OCI-LY1 (cell line): ENCODE measurements at regions not wholly inside any gene's neighbourhood (a gene's known extent, or its start where the extent isn't known, plus 50 kb on each side); places are given as distances from the start of the nearest gene placed in this dataset.
"Not testable (repeated sequence)": the region's sequence is repeated elsewhere in the genome, so short reads cannot be mapped to it uniquely, and the experiment has no call there.

Experiments used
- H2AFZ ChIP-seq: fragments of 200-600 bp; sonication (generic), shearing (Covaris generic); 2 replicates; pipeline ENCODE4 v1.6.0; 2014; ENCODE audit warnings: antibody characterized with exemption, mild to moderate bottlenecking, low read length
- H3F3A ChIP-seq: fragments of 200-600 bp; sonication (generic), shearing (Covaris generic); 2 replicates; pipeline ENCODE4 v1.6.0; 2014; ENCODE audit warnings: mild to moderate bottlenecking, antibody characterized with exemption, low read length, moderate library complexity; ENCODE audit not compliant: insufficient read depth
- H3K27ac ChIP-seq: fragments of 200-600 bp; sonication (generic); 2 replicates; pipeline ENCODE4 v1.5.1; 2014; ENCODE audit warnings: low read length, mixed run types, mild to moderate bottlenecking, low read depth; ENCODE audit not compliant: poor library complexity, severe bottlenecking
- H3K27me3 ChIP-seq: fragments of 200-600 bp; sonication (generic); 2 replicates; pipeline ENCODE4 v1.6.0; 2014; ENCODE audit warnings: antibody characterized with exemption, mild to moderate bottlenecking, low read length, moderate library complexity; ENCODE audit not compliant: insufficient read depth
- H3K36me3 ChIP-seq: fragments of 200-600 bp; sonication (generic); 2 replicates; pipeline ENCODE4 v1.6.1; 2014; ENCODE audit warnings: mild to moderate bottlenecking, antibody characterized with exemption, low read length, moderate library complexity, mixed read lengths; ENCODE audit not compliant: insufficient read depth
- H3K4me1 ChIP-seq: fragments of 200-600 bp; sonication (generic); 2 replicates; pipeline ENCODE4 v1.5.1; 2014; ENCODE audit warnings: mild to moderate bottlenecking, low read length, moderate library complexity; ENCODE audit not compliant: insufficient read depth, severe bottlenecking
- H3K4me2 ChIP-seq: fragments of 200-600 bp; sonication (generic), shearing (Covaris generic); 2 replicates; pipeline ENCODE4 v1.6.1; 2014; ENCODE audit warnings: low read length
- H3K4me3 ChIP-seq: fragments of 200-600 bp; sonication (generic); 2 replicates; pipeline ENCODE4 v1.5.1; 2014; ENCODE audit warnings: low read length, low read depth, mild to moderate bottlenecking, mixed read lengths; ENCODE audit not compliant: poor library complexity, severe bottlenecking
- H3K79me2 ChIP-seq: fragments of 200-600 bp; shearing (Covaris generic); 2 replicates; pipeline ENCODE4 v1.6.1; 2016; ENCODE audit warnings: mixed run types, low read length, mixed read lengths; ENCODE audit not compliant: insufficient read depth
- H3K9ac ChIP-seq: fragments of 200-600 bp; sonication (generic), shearing (Covaris generic); 2 replicates; pipeline ENCODE4 v1.6.1; 2014; ENCODE audit warnings: mild to moderate bottlenecking, low read length, mixed read lengths
- H3K9me2 ChIP-seq: fragments of 200-600 bp; sonication (generic), shearing (Covaris generic); 2 replicates; pipeline ENCODE4 v1.6.1; 2014; ENCODE audit warnings: low read depth, mild to moderate bottlenecking, low read length, mixed read lengths
- H3K9me3 ChIP-seq: fragments of 200-600 bp; shearing (Covaris generic); 2 replicates; pipeline ENCODE4 v1.6.1; 2014; ENCODE audit warnings: low read length, mixed read lengths
- H4K20me1 ChIP-seq: fragments of 200-600 bp; sonication (generic), shearing (Covaris generic); 2 replicates; pipeline ENCODE4 v1.6.0; 2016; ENCODE audit warnings: mild to moderate bottlenecking, low read length; ENCODE audit not compliant: insufficient read depth
- CTCF ChIP-seq: fragments of 200-600 bp; sonication (generic), shearing (Covaris generic); IDR thresholded peaks from 2 replicates; pipeline ENCODE4 v1.5.1; 2017; ENCODE audit warnings: mild to moderate bottlenecking, antibody characterized with exemption, low read length, moderate library complexity, mixed read lengths
- EZH2 ChIP-seq: fragments of 200-600 bp; sonication (generic), shearing (Covaris generic); IDR thresholded peaks from 2 replicates; pipeline ENCODE4 v1.8.0; 2017; ENCODE audit warnings: borderline replicate concordance, mixed run types, mild to moderate bottlenecking, antibody characterized with exemption, low read length, moderate library complexity, mixed read lengths

- not testable (repeated sequence) for H3K9me3 ChIP-seq, H3K4me2 ChIP-seq, H3K79me2 ChIP-seq, H2AFZ ChIP-seq, H3K27ac ChIP-seq, H3K9me2 ChIP-seq, H4K20me1 ChIP-seq, H3F3A ChIP-seq, H3K27me3 ChIP-seq, H3K4me3 ChIP-seq, H3K9ac ChIP-seq, H3K4me1 ChIP-seq, H3K36me3 ChIP-seq
These were observed 124.3 kb downstream of the PTCHD1 start for GRCh38 chrX:23458957-23459356.

GRCh38 chrX:23465105-23465791 lies 130.6 kb downstream of the PTCHD1 start:
- H3K4me3 ChIP-seq = no peak overlapping the region

GRCh38 chrX:23465985-23466384 lies 131.3 kb downstream of the PTCHD1 start:
- Histone ChIP-seq H4K20me1 (no peaks in the 10 kb centered on the region), H3K9me3 (no peaks in the 10 kb centered on the region), H3K27me3 (no peaks in the 10 kb centered on the region), H3K9me2 (no peaks in the 10 kb centered on the region), H3K79me2 (no peaks in the 10 kb centered on the region), H3K4me2 (no peak overlapping the region), H3F3A (no peaks in the 10 kb centered on the region), H3K36me3 (no peaks in the 10 kb centered on the region), H2AFZ (no peak overlapping the region), H3K4me1 (no peaks in the 10 kb centered on the region), H3K9ac (no peak overlapping the region), H3K4me3 (no peak overlapping the region), H3K27ac (no peak overlapping the region)
- no peak for TF ChIP-seq EZH2
- TF ChIP-seq CTCF = no peak

More at GRCh38 chrX:23465105-23465791, 130.6 kb downstream of the PTCHD1 start:
- Histone ChIP-seq H3K4me1 (no peaks in the 10 kb centered on the region), H3K9me3 (no peaks in the 10 kb centered on the region), H3F3A (no peaks in the 10 kb centered on the region), H3K4me2 (no peak overlapping the region), H2AFZ (no peak overlapping the region), H3K36me3 (no peaks in the 10 kb centered on the region), H3K9ac (no peak overlapping the region), H4K20me1 (no peaks in the 10 kb centered on the region), H3K27ac (no peak overlapping the region), H3K27me3 (no peaks in the 10 kb centered on the region), H3K9me2 (no peaks in the 10 kb centered on the region), H3K79me2 (no peaks in the 10 kb centered on the region)
- TF ChIP-seq CTCF (no peak), EZH2 (no peak)

GRCh38 chrX:23478056-23478455 lies 143.4 kb downstream of the PTCHD1 start:
- H3F3A ChIP-seq = no peaks in the 10 kb centered on the region
- no peak for TF ChIP-seq EZH2
- TF ChIP-seq CTCF = no peak
- H3K27ac ChIP-seq = no peak overlapping the region
- H2AFZ ChIP-seq = no peak overlapping the region
- no peaks in the 10 kb centered on the region for H4K20me1 ChIP-seq
- H3K4me3 ChIP-seq = no peak overlapping the region
- no peaks in the 10 kb centered on the region for H3K9me2 ChIP-seq
- no peaks in the 10 kb centered on the region for H3K27me3 ChIP-seq
- no peaks in the 10 kb centered on the region for H3K4me1 ChIP-seq
- no peak overlapping the region for H3K9ac ChIP-seq
- H3K9me3 ChIP-seq = no peaks in the 10 kb centered on the region
- no peaks in the 10 kb centered on the region for H3K79me2 ChIP-seq
- H3K36me3 ChIP-seq = no peaks in the 10 kb centered on the region
- no peak overlapping the region for H3K4me2 ChIP-seq
